GM20000 (cell line): ENCODE measurements at regions not wholly inside any gene's neighbourhood (a gene's known extent, or its start where the extent isn't known, plus 50 kb on each side); places are given as distances from the start of the nearest gene placed in this dataset.

Experiments
- DNase-seq: peaks from one replicate; pipeline ENCODE4 v3.0.0; 2012; ENCODE audit warnings: low spot score
- TF ChIP-seq, protein P1 (sequence below): IDR thresholded peaks from 2 replicates; pipeline ENCODE4 v1.5.1; 2012; ENCODE audit warnings: mild to moderate bottlenecking, control low read depth; ENCODE audit errors: extremely low read depth, missing control alignments

DNA sequence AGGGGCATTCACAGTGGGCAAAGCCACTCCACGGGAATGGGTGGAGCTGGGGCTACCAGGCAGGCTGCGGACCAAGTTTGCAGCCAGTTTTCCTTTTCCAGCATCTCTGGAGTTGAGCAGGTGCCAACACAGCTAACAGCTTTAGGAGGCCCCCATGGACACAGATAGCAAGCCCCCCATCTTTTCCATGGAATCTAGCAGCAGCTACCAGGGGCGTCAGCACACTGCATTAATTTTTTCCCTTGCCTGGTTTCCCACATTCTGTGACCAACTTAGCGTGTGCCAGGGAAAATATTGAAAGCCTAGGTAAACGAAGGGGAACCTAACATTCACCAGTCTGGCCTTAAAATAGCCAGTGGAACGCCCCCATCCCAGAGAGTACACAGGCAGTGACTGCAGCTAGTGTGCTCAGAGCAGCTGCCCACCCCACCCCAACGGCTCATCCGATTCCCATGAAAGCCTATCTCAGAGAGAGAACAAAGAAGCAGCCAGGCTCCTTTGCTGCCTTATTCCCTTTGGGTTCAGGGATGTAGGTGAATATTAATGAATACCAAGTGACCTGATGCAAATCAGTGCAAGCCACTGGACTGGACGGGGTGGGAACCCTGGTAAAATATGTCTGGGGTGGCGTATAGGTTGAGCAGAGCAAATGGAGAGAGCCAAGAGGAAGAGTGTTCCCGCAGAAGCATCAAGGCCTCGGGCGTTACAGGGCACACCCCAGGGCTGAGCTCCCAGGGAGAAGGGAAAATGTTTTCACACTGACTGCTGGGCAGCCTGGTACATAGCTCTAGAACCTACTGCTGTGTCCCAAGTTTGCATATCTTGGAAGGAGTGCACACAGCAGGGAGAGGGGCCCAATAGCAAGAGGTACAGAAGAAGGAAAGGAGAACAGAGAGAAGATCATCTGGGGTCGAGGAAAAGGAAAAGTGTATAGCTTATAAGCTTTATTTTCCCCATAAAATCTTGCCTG is 73.9 kb upstream of the SOX9 start:
- no peak for DNase-seq
- TF ChIP-seq, protein P1, sequence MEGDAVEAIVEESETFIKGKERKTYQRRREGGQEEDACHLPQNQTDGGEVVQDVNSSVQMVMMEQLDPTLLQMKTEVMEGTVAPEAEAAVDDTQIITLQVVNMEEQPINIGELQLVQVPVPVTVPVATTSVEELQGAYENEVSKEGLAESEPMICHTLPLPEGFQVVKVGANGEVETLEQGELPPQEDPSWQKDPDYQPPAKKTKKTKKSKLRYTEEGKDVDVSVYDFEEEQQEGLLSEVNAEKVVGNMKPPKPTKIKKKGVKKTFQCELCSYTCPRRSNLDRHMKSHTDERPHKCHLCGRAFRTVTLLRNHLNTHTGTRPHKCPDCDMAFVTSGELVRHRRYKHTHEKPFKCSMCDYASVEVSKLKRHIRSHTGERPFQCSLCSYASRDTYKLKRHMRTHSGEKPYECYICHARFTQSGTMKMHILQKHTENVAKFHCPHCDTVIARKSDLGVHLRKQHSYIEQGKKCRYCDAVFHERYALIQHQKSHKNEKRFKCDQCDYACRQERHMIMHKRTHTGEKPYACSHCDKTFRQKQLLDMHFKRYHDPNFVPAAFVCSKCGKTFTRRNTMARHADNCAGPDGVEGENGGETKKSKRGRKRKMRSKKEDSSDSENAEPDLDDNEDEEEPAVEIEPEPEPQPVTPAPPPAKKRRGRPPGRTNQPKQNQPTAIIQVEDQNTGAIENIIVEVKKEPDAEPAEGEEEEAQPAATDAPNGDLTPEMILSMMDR, result no peak

- no peak for DNase-seq
- TF ChIP-seq, protein P1, result no peak
Measured at GRCh38 chr17:72049914-72050313, 70.9 kb upstream of the SOX9 start.

DNA sequence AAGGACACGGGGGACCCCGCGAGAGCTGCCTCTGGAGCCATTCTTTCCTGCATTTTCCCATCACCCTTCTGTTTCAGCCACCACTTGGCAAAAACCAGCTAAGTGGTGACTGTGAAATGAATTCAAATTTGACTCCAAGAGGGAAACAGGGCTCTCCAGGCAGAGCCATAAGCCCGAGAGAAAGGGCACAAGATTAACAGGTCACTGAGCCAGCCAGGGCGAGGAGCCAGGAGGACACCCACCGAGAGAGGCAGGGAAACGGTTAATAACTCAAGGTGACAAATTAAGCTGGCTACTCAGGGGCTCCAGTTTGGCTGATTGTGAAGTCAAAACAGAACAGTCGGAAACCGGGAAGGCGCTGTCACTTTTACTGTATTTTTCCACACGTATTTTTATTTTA is 67.8 kb upstream of the SOX9 start:
- TF ChIP-seq, protein P1, result no peak
- DNase-seq, result no peak

- no peak for DNase-seq
- TF ChIP-seq, protein P1, result no peak
Measured at GRCh38 chr17:72053449-72053848, 67.4 kb upstream of the SOX9 start.

DNA sequence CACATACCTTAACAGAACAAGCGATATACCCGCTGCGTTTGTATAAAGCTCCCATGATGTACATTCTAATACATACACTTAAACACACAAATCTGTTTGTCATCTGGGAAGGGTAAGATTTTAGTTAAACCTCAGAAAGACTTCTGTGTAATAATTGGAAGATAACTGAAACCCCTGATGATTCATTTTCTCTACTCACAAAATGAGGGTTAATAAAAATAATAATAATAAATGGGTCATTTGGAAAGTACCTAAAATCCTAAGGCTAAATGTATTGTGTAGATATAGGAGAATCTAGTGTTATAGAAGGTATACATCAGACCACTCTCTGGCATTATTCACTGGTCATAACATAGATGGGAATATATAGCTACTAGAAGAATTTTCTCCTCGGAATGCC is 64.7 kb upstream of the SOX9 start:
- TF ChIP-seq, protein P1, result no peak
- no peak for DNase-seq

DNA sequence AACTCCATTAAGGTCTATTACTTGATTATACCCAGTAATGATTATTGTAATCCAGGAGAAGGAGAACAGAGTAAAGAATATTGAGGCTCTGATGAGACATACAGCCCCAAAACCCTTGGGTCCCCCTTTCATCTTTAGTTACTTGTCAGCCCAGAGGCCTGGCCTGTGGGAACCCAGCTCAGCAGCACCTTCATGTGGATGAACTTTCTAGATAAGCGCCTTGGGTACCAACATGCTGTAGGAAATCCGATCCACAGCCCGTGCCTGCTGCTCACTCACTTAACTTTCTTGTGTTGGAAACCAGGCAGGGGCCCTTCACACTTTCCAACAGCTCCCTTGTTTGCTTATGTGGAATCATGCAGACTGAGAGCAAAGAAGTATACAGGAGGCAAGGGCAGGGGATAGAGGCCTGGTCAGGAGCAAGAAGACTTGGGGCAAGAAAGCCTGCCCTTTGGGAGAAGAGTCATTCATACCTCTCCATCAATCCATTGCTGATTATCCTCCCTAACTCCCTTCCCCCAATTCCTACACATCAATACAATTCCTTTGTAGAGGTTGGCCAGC is 64.0 kb upstream of the SOX9 start:
- DNase-seq, result no peak
- TF ChIP-seq, protein P1, result no peak

DNA sequence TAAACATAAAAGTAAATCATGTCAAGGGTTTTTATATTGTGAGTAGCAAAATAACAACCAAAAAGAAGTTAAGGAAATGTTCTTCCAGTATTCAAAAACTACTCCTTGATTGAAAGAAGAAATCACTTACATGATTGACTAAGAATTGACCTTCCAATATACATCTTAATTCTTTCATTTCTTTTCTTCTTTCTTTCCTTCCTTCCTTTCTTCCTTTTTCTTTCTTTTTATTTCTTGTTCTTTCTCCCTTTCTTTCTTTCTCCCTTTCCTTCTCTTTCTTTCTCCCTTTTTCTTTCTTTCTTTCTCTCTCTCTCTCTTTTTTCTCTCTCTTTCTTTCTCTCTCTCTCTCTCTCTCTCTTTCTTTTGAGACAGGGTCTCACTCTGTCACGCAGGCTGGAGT is 60.7 kb upstream of the SOX9 start:
- TF ChIP-seq, protein P1, result no peak
- no peak for DNase-seq
